ENCODE measurements at regions not wholly inside any gene's neighbourhood (a gene's known extent, or its start where the extent isn't known, plus 50 kb on each side); places are given as distances from the start of the nearest gene placed in this dataset.

DNA sequence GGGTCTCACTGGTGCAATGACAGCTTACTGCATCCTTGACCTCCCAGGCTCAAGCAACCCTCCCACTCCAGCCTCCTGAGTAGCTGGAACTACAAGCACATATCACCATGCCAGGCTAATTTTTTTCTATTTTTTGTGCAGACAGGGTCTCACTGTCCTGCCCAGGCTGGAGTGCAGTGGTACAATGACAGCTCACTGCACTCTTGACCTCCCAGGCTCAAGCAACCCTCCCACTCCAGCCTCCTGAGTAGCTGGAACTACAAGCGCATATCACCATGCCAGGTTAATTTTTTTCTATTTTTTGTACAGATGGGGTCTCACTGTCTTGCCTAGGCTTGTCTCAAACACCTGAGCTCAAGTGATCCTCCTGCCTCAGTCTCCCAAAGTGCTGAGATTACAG lies 74.0 kb downstream of the GASK1B start:
- TF ChIP-seq, protein P1, sequence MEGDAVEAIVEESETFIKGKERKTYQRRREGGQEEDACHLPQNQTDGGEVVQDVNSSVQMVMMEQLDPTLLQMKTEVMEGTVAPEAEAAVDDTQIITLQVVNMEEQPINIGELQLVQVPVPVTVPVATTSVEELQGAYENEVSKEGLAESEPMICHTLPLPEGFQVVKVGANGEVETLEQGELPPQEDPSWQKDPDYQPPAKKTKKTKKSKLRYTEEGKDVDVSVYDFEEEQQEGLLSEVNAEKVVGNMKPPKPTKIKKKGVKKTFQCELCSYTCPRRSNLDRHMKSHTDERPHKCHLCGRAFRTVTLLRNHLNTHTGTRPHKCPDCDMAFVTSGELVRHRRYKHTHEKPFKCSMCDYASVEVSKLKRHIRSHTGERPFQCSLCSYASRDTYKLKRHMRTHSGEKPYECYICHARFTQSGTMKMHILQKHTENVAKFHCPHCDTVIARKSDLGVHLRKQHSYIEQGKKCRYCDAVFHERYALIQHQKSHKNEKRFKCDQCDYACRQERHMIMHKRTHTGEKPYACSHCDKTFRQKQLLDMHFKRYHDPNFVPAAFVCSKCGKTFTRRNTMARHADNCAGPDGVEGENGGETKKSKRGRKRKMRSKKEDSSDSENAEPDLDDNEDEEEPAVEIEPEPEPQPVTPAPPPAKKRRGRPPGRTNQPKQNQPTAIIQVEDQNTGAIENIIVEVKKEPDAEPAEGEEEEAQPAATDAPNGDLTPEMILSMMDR (conservative IDR thresholded peaks at IDR 0.05; ENCODE audit: low read depth, low read length), result no peak
- no peak for TF ChIP-seq EZH2 (IDR thresholded peaks at IDR 0.05; ENCODE audit: low read length, unreplicated experiment)
- TF ChIP-seq EZH2phosphoT487 (IDR thresholded peaks at IDR 0.05; ENCODE audit: borderline replicate concordance, low read length), result no peak
